HT1080 (cell line): ENCODE measurements at regions not wholly inside any gene's neighbourhood (a gene's known extent, or its start where the extent isn't known, plus 50 kb on each side); places are given as distances from the start of the nearest gene placed in this dataset.
A peak's percentile ranks its signal among the peaks of the same experiment; 100 is the strongest.

Experiments
- DNase-seq: peaks from one replicate; pipeline ENCODE4 v3.0.0-alpha.2; 2015; ENCODE audit warnings: low read depth

- peak; percentile 33 for DNase-seq
These were observed 1337.3 kb downstream of the PCDH9 start for GRCh38 chr13:65892859-65893258.

DNA sequence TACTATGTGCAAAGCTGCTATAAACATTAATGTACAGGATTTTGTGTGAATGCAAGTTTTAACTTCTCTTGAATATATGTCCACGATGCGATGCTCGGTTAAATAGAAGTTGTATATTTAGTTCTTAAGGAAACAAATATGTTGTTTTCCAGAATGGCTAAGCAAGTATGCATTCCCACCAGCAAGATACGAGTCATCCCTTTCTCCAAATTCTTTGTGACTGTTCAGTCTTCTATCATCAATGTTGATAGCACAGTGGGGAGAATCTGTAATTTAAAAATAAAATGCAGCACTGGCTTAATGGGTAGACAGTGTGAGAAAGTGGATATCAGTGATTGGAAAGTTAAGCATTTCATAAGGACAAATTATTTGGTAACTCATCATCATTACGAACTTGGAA, 1340.8 kb downstream of the PCDH9 start:
- DNase-seq = no peak

- no peak for DNase-seq
These were observed 1347.3 kb downstream of the PCDH9 start for GRCh38 chr13:65882810-65883209.

DNA sequence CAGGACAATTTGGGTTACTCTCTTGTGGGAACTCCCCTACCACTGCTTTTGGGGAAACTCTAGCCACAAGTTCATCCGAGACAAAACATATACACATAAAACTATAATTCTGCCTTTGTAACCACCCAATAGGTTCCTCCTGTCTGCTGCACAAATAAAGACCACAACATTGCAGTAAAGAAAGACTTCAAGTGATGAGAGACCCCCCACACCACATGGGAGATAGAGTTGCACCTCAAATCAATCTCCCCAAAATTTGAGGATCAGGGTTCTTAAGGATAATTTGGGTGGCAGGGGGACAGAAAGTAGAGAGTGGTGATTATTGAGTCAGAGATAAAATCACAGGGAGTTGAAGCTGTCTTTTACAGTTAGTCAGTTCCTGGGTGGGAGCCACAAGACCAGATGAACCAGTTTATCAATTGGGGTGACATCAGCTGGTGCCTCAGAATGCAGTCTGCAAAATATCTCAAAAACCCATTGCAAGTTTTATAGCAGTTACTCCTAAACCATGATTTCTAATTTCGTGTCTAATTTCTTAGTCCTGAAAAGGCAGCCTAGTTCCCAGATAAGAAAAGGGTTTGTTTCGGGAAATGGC, 1348.5 kb downstream of the PCDH9 start:
- DNase-seq = no peak

GRCh38 chr13:65875031-65875430, 1355.1 kb downstream of the PCDH9 start:
- no peak for DNase-seq

GRCh38 chr13:65872448-65872847, 1357.7 kb downstream of the PCDH9 start:
- no peak for DNase-seq

DNA sequence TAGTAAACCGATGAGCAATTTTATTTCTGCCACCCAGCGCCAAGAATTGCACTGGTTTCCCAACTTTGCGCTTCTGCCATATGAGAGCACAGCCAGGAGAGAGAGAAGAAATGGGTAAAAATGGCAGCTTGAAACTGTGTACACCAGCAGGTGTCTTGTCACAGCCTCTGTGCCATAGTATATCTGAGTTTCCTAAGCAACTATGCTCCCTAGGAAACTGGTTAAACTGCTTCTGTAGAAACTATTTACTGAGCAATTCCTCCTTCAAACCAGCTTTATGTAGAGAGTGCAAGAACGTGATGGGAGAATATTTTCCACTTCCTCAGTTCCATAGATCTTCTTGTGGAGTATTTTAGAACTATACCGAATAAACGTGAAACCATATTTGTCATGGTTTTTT, 1361.3 kb downstream of the PCDH9 start:
- no peak for DNase-seq

GRCh38 chr13:65868099-65868498, 1362.0 kb downstream of the PCDH9 start:
- no peak for DNase-seq

DNA sequence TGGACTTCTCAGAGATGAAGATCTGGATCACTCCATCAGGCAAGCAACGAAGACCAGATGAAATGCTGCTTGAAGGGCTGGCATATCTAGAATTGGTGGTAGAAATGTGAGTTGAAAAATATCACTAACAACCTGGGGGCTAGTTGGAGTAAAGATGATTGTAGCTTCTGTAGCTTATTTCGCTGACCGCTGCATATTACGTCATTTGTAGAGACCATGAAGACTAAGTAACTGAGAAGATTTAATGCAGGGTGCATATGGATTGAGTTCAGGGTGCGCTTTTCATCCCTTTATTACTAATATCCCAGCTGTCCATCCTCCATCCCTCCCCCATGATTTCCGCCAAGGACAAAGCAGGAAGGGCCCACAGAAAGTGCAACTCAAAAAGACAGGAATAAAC, 1364.0 kb downstream of the PCDH9 start:
- no peak for DNase-seq

- DNase-seq = no peak
These were observed 1364.9 kb downstream of the PCDH9 start for GRCh38 chr13:65865206-65865605.

GRCh38 chr13:65864039-65864438, 1366.1 kb downstream of the PCDH9 start:
- DNase-seq = no peak

DNA sequence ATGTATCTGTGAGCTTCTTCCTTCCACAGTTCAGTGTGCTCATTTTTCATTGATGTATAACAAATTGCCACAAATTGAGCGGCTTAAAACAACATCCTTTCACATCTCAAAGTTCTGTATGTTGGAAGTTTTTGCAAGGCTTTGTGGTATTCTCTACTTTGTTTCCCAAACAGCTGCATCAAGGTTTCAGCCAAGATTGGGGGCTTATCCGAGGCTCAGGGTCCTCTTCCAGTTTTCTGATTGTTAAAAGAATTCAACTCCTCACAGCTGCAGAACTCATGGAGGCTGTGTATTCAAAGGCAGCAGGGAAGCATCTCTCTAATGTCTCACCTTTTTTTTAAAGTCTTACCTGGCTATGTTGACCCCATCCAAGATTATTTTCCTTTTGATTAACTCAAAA, 1369.8 kb downstream of the PCDH9 start:
- DNase-seq = no peak

DNA sequence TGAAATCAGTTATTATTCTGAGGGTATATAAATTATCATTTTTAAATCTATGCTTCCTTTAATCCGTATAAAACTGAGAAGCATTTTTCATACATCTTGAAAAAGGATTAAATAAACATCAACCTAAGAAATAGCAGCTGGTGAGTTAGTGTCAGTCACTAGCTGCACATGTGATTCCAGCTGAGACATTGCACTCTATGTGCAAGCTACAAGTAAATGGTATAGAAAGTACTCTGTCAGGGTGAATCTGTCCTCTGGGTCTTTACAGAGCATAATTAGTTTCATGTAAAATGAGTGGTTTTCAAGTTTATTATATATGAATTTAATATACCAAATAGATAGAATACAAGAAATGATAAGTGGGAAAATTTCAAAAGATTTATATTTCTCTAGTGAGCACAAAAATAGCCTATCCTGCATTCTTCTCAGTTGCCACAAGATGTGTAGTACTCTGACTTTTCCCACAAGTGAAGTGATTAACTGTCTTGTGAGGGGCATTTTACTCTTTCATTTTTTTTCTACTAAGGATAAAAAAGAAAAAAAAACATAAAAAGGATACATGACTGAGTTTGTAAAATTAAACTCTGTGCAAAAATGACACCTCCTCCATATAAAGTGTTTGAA, 1372.1 kb downstream of the PCDH9 start:
- DNase-seq = no peak

- peak; percentile 15 for DNase-seq
These were observed 1373.7 kb downstream of the PCDH9 start for GRCh38 chr13:65856431-65856830.

DNA sequence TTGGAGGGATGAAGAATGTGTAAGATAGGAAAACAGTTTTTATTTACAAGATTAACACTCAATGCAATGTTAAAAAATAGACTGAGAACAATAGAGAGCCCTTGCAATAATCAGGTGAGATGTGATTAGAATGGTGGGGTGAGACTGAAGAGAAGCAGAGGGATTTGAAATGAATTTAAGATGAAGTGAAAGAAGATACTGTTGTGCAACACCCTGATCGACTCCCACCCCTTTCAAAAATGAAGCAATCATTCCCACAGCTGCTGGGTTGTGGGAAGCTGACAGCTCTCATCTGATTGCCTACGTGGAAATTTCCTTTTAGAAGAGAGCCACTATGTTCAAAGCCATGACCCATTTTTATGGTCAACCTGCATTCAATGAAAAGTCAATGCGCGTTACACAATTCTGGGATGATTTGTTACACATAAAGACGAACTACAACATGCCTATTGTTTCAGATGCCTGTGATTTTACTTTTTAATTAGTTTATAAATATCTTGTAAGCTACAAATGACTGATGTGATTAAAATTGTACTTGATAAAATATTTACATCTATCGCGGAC, 1374.8 kb downstream of the PCDH9 start:
- no peak for DNase-seq

DNA sequence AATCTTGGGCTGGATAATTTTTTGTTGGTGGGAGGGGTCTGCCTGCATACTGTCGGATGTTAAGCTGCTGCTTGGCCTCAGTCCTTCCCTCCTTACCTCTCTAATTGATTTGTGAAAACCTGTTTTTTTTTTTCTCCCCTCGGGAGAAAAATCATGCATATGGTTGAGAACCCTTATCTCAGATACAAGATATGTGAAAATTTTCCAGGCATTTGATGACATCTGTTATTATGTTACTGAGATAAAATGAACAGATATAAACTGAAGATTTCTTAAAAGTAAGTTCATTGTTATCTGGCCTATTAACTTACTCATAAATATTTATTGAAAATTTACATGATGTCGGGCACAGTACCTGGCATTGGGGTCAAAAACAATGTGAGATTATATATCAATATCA, 1375.7 kb downstream of the PCDH9 start:
- DNase-seq = no peak

DNA sequence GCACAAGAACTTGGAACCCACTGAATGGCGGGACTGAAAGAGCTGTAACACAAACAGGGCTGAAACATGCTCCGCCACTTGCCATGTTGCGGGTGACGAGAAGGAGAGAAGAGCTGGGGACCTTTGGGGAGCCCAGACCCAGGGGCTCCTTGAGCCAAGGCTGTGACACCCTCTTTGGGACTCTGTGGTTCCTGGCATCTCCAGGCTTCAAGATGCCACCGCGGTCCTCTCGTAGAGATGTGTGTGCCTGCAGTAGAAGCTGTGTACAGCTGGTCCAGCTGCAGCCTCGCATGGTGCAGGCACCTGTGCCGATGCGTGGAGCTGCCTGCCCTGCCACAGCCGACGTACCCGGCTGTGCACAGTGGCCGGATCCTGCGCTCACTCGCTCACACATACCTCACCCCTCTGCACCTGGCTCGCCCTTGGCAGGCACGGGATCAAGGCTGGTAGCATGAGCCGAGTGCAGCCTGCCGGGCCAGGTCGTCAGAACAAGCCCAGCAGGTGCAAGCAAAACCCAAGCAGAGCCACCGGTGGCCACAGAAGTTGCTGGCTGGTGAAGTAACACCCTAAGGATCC, 1385.8 kb downstream of the PCDH9 start:
- DNase-seq = no peak

GRCh38 chr13:65843314-65843731, 1386.8 kb downstream of the PCDH9 start:
- no peak for DNase-seq

GRCh38 chr13:65841156-65841555, 1389.0 kb downstream of the PCDH9 start:
- DNase-seq = no peak

- DNase-seq = no peak
These were observed 1394.1 kb downstream of the PCDH9 start for GRCh38 chr13:65836066-65836465.

DNA sequence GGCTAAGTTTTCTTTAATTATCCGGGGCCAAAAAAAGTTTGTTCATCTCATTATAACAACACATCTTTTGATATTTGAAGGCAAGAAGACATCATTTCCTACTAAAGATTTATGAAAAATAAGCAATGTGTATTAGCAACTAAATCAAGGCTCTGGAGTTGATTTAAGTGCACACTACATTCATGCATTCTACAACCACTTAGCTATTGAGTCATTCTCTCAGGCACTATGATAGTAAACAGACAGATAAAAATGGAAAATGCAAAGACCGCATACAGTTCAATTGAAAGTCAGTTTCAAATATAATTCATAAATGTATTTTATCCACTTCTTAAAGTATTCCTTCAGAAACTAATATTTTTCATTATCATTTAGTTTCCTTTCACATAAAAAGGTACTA, 1395.2 kb downstream of the PCDH9 start:
- DNase-seq = no peak

DNA sequence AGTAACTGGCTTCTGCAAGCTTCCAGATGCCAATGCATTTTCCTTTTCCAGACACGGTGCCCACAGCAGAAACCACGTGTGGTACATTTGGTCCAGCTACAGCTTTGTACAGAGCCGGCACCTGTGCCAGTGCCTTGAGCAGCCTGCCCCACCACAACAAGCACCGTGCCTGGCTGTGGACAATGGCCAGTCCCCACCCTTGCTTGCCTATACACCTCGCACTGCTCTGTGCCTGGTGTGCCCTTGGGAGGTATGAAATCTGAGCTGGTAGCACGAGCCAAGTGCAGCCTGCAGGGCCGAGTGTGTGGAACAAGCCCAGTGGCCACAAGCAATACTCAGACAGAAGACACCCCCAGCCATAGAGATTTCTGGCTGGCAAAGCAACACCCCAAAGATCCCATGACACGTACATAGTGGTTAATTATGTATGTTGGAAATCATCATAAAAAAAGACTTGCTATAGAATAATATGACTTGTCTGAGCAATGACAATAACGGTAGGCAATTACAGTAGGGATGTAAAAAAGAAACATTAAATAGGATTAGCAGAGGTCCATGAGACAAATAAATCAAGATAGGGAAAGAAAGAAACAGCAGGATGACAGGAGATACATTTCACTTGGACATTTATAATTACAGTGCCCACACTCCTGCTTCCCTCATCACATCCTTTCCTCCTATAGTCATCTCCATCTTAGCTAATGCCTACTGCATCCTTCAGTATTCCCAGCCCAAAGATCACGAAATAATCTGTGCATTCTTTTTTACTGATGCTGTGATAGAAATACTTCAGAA, 1399.5 kb downstream of the PCDH9 start:
- no peak for DNase-seq
